ENCODE measurements at regions not wholly inside any gene's neighbourhood (a gene's known extent, or its start where the extent isn't known, plus 50 kb on each side); places are given as distances from the start of the nearest gene placed in this dataset.

DNA sequence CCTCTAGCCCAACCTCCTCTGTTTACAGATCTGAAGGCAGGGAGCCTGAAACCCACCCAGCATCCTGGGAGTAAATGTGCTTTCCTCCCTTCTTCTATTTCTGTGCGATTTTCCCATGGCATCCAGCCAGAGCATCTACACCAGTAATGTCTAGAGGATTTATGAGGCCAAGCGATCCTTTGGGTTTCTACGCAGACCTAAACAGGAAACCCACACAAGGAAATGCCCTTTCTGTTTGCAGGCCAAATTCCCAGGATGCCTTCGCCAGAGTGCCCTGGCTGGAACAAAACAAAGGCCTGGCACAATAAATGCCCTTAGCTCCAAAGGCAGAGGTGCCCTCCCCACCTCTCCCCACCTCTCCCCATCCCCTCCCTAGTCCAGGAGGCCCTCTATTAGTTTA is 110.5 kb upstream of the CDC42BPA start:
- TF ChIP-seq, protein P1, sequence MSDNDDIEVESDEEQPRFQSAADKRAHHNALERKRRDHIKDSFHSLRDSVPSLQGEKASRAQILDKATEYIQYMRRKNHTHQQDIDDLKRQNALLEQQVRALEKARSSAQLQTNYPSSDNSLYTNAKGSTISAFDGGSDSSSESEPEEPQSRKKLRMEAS (IDR thresholded peaks at IDR 0.05; ENCODE audit: insufficient read depth, insufficient read length): no peak
- TF ChIP-seq, protein P2, sequence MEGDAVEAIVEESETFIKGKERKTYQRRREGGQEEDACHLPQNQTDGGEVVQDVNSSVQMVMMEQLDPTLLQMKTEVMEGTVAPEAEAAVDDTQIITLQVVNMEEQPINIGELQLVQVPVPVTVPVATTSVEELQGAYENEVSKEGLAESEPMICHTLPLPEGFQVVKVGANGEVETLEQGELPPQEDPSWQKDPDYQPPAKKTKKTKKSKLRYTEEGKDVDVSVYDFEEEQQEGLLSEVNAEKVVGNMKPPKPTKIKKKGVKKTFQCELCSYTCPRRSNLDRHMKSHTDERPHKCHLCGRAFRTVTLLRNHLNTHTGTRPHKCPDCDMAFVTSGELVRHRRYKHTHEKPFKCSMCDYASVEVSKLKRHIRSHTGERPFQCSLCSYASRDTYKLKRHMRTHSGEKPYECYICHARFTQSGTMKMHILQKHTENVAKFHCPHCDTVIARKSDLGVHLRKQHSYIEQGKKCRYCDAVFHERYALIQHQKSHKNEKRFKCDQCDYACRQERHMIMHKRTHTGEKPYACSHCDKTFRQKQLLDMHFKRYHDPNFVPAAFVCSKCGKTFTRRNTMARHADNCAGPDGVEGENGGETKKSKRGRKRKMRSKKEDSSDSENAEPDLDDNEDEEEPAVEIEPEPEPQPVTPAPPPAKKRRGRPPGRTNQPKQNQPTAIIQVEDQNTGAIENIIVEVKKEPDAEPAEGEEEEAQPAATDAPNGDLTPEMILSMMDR (IDR thresholded peaks at IDR 0.05; ENCODE audit: extremely low read depth in 1 of 2, insufficient read depth in 1 of 2, low read depth in 1 of 2, low read length in 2 of 2): no peak
- TF ChIP-seq POLR2AphosphoS5 (IDR thresholded peaks at IDR 0.05; ENCODE audit: insufficient read depth, low read depth, low read length): peak; percentile 85
- TF ChIP-seq EZH2 (IDR thresholded peaks at IDR 0.05; ENCODE audit: borderline replicate concordance, low read depth, low read length, severe bottlenecking): no peak
- peak; percentile 40 for TF ChIP-seq POLR2A (IDR thresholded peaks at IDR 0.05; ENCODE audit: low read depth, low read length)
- TF ChIP-seq MYC (IDR thresholded peaks at IDR 0.05; ENCODE audit: low read depth, low read length): no peak
- no peak for TF ChIP-seq GATA2 (IDR thresholded peaks at IDR 0.05; ENCODE audit: insufficient read depth, insufficient read length, low read depth, low read length)

Measured in endothelial cell of umbilical vein (primary cell).